ENCODE measurements at regions not wholly inside any gene's neighbourhood (a gene's known extent, or its start where the extent isn't known, plus 50 kb on each side); places are given as distances from the start of the nearest gene placed in this dataset.
"Not testable (repeated sequence)": the region's sequence is repeated elsewhere in the genome, so short reads cannot be mapped to it uniquely, and the experiment has no call there.

DNA sequence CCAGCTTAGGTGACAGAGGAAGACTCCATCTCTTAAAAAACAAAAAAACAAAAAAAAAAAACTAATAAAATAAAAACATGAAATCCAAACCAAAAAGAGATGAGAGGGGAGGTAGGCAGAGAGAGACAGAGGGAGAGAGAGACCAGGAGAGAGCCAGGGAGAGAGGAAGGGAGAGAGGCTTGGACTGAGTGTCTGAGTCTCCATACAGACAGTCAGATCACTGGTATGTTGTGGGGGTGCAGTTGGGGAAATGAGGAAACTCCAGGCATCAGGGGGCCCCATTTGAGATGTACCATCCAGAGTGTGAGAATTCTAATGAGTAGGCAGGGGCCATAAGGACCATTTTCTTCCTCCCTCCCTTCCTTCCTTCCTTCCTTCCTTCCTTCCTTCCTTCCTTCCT is 53.1 kb upstream of the SEPTIN5 start:
- no peak for DNase-seq (ENCODE audit: low spot score)

DNA sequence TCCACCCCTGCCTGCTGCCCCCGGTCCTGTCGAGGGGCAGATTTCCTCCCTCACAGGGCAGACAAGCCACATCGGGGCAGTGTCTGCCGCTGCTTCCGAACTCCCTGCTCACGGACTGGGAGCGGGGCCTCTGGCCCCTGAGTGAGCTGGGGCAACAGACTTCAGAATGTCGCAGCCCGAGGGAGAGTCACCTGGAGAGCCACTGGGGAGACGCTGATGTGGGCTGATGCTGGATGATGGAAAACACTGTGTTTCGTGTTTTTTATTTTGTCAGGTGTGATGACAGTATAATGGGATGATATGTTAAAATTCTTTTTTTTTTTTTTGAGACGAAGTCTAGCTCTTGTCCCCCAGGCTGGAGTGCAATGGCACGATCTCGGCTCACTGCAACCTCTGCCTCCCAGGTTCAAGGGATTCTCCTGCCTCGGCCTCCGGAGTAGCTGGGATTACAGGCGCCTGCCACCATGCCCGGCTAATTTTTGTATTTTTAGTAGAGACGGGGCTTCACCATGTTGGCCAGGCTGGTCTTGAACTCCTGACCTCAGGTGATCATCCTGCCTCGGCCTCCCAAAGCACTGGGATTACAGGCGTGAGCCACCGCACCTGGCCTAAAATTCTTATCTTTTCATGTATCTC is 52.1 kb upstream of the SEPTIN5 start:
- not testable (repeated sequence) for DNase-seq (ENCODE audit: low spot score)

DNA sequence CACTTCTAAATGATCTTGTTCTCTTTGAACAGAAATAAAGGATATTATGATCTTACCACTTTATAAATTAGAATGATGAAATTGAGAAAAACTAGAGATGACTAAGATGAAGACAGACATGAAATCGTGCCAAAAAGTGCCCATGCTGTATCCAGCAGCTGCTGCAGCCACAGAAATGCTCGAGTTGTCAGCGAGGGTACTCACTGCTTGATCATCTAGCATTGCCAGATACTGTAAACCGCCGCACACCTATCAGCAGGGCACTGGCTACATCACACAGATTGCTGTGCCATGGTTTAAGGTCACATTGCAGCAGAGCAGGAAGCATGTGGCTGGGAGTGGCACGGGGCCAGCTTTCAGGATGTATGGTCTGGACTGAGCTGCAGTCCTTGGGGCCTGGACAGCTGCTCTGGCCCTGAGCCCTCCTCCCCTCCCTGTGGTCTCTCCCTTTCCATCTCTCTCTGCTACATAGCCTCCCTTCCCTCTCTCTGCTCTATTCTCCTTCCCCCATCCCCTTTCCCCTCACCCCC is 51.0 kb upstream of the SEPTIN5 start:
- DNase-seq (ENCODE audit: low spot score), result no peak

DNA sequence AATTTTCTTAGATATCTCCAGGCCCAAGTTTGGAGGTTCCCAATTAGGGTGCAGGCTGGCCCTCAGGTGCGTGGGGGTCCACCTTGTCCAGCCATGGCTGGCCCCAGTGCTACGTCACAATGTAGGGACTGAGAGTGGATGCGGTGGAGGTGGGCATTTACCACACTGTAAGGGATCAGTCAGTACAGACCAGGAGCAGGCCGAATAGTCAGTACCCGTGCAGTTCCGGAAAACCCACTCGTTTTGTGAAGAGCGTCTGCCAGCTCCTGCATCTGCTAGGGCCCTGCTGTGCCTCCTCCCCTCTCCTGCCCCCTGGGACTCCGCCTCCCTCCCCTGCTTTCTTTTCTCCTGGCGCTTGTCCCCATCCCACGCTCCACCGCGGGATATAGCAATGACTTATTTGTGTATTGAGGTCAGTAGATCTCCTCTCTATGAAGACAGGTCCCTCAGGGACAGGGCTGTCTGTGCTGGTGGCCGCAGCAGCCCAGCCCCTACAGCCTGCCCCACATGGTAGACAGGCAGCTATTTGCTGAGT is 50.4 kb upstream of the SEPTIN5 start:
- DNase-seq (ENCODE audit: low spot score), result no peak

DNA sequence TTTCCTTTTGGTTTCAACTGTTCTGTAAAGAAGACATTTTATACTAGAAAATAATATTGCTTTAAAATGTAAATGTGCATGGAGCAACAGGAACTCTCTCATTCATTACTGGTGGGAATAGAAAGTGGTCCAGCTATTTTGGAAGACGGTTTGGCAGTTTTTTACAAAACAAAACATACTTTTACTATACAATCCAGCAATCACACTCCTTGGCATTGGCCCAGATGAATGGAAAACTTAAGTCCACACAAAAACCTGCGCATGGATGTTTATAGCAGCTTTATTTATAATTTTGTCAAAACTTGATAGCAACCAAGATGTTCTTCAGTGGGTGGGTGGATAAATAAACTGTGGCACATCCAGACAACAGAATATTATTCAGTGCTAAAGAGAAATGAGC is 49.9 kb upstream of the SEPTIN5 start:
- no peak for DNase-seq (ENCODE audit: low spot score)

All from putamen (tissue), 1 donor.